ENCODE measurements at regions not wholly inside any gene's neighbourhood (a gene's known extent, or its start where the extent isn't known, plus 50 kb on each side); places are given as distances from the start of the nearest gene placed in this dataset.
A peak's percentile ranks its signal among the peaks of the same experiment; 100 is the strongest.

GRCh38 chr14:27123162-27123561, 525.3 kb upstream of the NOVA1 start:
- no peaks in the 10 kb centered on the region for H3K27me3 ChIP-seq (ENCODE audit: control insufficient read depth, insufficient read depth, low read length)

GRCh38 chr14:27127838-27128237, 530.0 kb upstream of the NOVA1 start:
- Histone ChIP-seq H3K36me3 (ENCODE audit: control insufficient read depth, insufficient read depth, low read length) (no peaks in the 10 kb centered on the region), H3K4me1 (ENCODE audit: control insufficient read depth, insufficient read depth, low read length) (no peaks in the 10 kb centered on the region), H3K4me3 (ENCODE audit: low read length) (no peak overlapping the region), H3K27ac (ENCODE audit: low read length) (no peak overlapping the region), H3K9me3 (replicated peaks; ENCODE audit: control insufficient read depth, low read depth, low read length) (no peaks in the 10 kb centered on the region), H3K27me3 (ENCODE audit: control insufficient read depth, insufficient read depth, low read length) (no peaks in the 10 kb centered on the region)
- WGBS (ENCODE audit: insufficient coverage) = no CpG with 5 or more reads among the region's 3 CpGs
- DNase-seq = no peak

More at GRCh38 chr14:27123162-27123561, 525.3 kb upstream of the NOVA1 start:
- Histone ChIP-seq H3K36me3 (ENCODE audit: control insufficient read depth, insufficient read depth, low read length) (no peaks in the 10 kb centered on the region), H3K9me3 (replicated peaks; ENCODE audit: control insufficient read depth, low read depth, low read length) (peaks cover 17% of the 10 kb centered on the region), H3K4me3 (ENCODE audit: low read length) (no peak overlapping the region), H3K4me1 (ENCODE audit: control insufficient read depth, insufficient read depth, low read length) (no peaks in the 10 kb centered on the region), H3K27ac (ENCODE audit: low read length) (no peak overlapping the region)
- WGBS (ENCODE audit: insufficient coverage) = no CpG with 5 or more reads among the region's 4 CpGs
- no peak for DNase-seq

- no peaks in the 10 kb centered on the region for H3K4me1 ChIP-seq (ENCODE audit: control insufficient read depth, insufficient read depth, low read length)
- no peak overlapping the region for H3K27ac ChIP-seq (ENCODE audit: low read length)
- no CpG with 5 or more reads among the region's 2 CpGs for WGBS (ENCODE audit: insufficient coverage)
- no peaks in the 10 kb centered on the region for H3K27me3 ChIP-seq (ENCODE audit: control insufficient read depth, insufficient read depth, low read length)
- DNase-seq = no peak
- no peaks in the 10 kb centered on the region for H3K9me3 ChIP-seq (replicated peaks; ENCODE audit: control insufficient read depth, low read depth, low read length)
- H3K4me3 ChIP-seq (ENCODE audit: low read length) = no peak overlapping the region
- H3K36me3 ChIP-seq (ENCODE audit: control insufficient read depth, insufficient read depth, low read length) = no peaks in the 10 kb centered on the region
Measured at GRCh38 chr14:27134200-27134599, 536.4 kb upstream of the NOVA1 start.

- WGBS (ENCODE audit: insufficient coverage) = no CpG with 5 or more reads among the region's 1 CpG
- Histone ChIP-seq H3K36me3 (ENCODE audit: control insufficient read depth, insufficient read depth, low read length) (no peaks in the 10 kb centered on the region), H3K27ac (ENCODE audit: low read length) (no peak overlapping the region), H3K27me3 (ENCODE audit: control insufficient read depth, insufficient read depth, low read length) (no peaks in the 10 kb centered on the region), H3K4me1 (ENCODE audit: control insufficient read depth, insufficient read depth, low read length) (no peaks in the 10 kb centered on the region), H3K9me3 (replicated peaks; ENCODE audit: control insufficient read depth, low read depth, low read length) (no peaks in the 10 kb centered on the region), H3K4me3 (ENCODE audit: low read length) (no peak overlapping the region)
- no peak for DNase-seq
Measured at GRCh38 chr14:27145170-27145569, 547.3 kb upstream of the NOVA1 start.

- Histone ChIP-seq H3K4me3 (ENCODE audit: low read length) (no peak overlapping the region), H3K27ac (ENCODE audit: low read length) (no peak overlapping the region), H3K36me3 (ENCODE audit: control insufficient read depth, insufficient read depth, low read length) (no peaks in the 10 kb centered on the region), H3K4me1 (ENCODE audit: control insufficient read depth, insufficient read depth, low read length) (no peaks in the 10 kb centered on the region), H3K9me3 (replicated peaks; ENCODE audit: control insufficient read depth, low read depth, low read length) (peaks cover 3% of the 10 kb centered on the region), H3K27me3 (ENCODE audit: control insufficient read depth, insufficient read depth, low read length) (no peaks in the 10 kb centered on the region)
- DNase-seq = no peak
Measured at GRCh38 chr14:27148143-27148542, 550.3 kb upstream of the NOVA1 start.

- Histone ChIP-seq H3K36me3 (ENCODE audit: control insufficient read depth, insufficient read depth, low read length) (no peaks in the 10 kb centered on the region), H3K9me3 (replicated peaks; ENCODE audit: control insufficient read depth, low read depth, low read length) (no peaks in the 10 kb centered on the region), H3K27me3 (ENCODE audit: control insufficient read depth, insufficient read depth, low read length) (no peaks in the 10 kb centered on the region), H3K4me3 (ENCODE audit: low read length) (no peak overlapping the region), H3K27ac (ENCODE audit: low read length) (no peak overlapping the region), H3K4me1 (ENCODE audit: control insufficient read depth, insufficient read depth, low read length) (no peaks in the 10 kb centered on the region)
- 94% methylated on average over 4 of the region's 8 CpGs for WGBS (ENCODE audit: insufficient coverage)
- DNase-seq = no peak
Measured at GRCh38 chr14:27164139-27164538, 566.3 kb upstream of the NOVA1 start.

- peaks cover 5% of the 10 kb centered on the region for H3K9me3 ChIP-seq (replicated peaks; ENCODE audit: control insufficient read depth, low read depth, low read length)
- H3K27me3 ChIP-seq (ENCODE audit: control insufficient read depth, insufficient read depth, low read length) = no peaks in the 10 kb centered on the region
- no peaks in the 10 kb centered on the region for H3K4me1 ChIP-seq (ENCODE audit: control insufficient read depth, insufficient read depth, low read length)
- no CpG with 5 or more reads among the region's 6 CpGs for WGBS (ENCODE audit: insufficient coverage)
- H3K36me3 ChIP-seq (ENCODE audit: control insufficient read depth, insufficient read depth, low read length) = no peaks in the 10 kb centered on the region
- H3K27ac ChIP-seq (ENCODE audit: low read length) = no peak overlapping the region
- no peak overlapping the region for H3K4me3 ChIP-seq (ENCODE audit: low read length)
- no peak for DNase-seq
Measured at GRCh38 chr14:27175489-27175888, 577.7 kb upstream of the NOVA1 start.

- peak; percentile 73 for DNase-seq
- H3K4me3 ChIP-seq (ENCODE audit: low read length) = no peak overlapping the region
- no peaks in the 10 kb centered on the region for H3K27me3 ChIP-seq (ENCODE audit: control insufficient read depth, insufficient read depth, low read length)
- no peak overlapping the region for H3K27ac ChIP-seq (ENCODE audit: low read length)
- no peaks in the 10 kb centered on the region for H3K4me1 ChIP-seq (ENCODE audit: control insufficient read depth, insufficient read depth, low read length)
- H3K9me3 ChIP-seq (replicated peaks; ENCODE audit: control insufficient read depth, low read depth, low read length) = no peaks in the 10 kb centered on the region
- no peaks in the 10 kb centered on the region for H3K36me3 ChIP-seq (ENCODE audit: control insufficient read depth, insufficient read depth, low read length)
- WGBS (ENCODE audit: insufficient coverage) = no CpG with 5 or more reads among the region's 5 CpGs
Measured at GRCh38 chr14:27181333-27181732, 583.5 kb upstream of the NOVA1 start.

GRCh38 chr14:27184427-27184826, 586.6 kb upstream of the NOVA1 start:
- Histone ChIP-seq H3K4me1 (ENCODE audit: control insufficient read depth, insufficient read depth, low read length) (no peaks in the 10 kb centered on the region), H3K27ac (ENCODE audit: low read length) (no peak overlapping the region), H3K4me3 (ENCODE audit: low read length) (no peak overlapping the region), H3K36me3 (ENCODE audit: control insufficient read depth, insufficient read depth, low read length) (no peaks in the 10 kb centered on the region), H3K27me3 (ENCODE audit: control insufficient read depth, insufficient read depth, low read length) (no peaks in the 10 kb centered on the region), H3K9me3 (replicated peaks; ENCODE audit: control insufficient read depth, low read depth, low read length) (no peaks in the 10 kb centered on the region)
- WGBS (ENCODE audit: insufficient coverage) = no CpG with 5 or more reads among the region's 4 CpGs
- peak; percentile 62 for DNase-seq

GRCh38 chr14:27186048-27186447, 588.2 kb upstream of the NOVA1 start:
- no peak overlapping the region for H3K4me3 ChIP-seq (ENCODE audit: low read length)
- no peak overlapping the region for H3K27ac ChIP-seq (ENCODE audit: low read length)
- no peaks in the 10 kb centered on the region for H3K9me3 ChIP-seq (replicated peaks; ENCODE audit: control insufficient read depth, low read depth, low read length)
- no peak for DNase-seq
- H3K36me3 ChIP-seq (ENCODE audit: control insufficient read depth, insufficient read depth, low read length) = no peaks in the 10 kb centered on the region
- no peaks in the 10 kb centered on the region for H3K4me1 ChIP-seq (ENCODE audit: control insufficient read depth, insufficient read depth, low read length)
- WGBS (ENCODE audit: insufficient coverage) = no CpG with 5 or more reads among the region's 1 CpG
- no peaks in the 10 kb centered on the region for H3K27me3 ChIP-seq (ENCODE audit: control insufficient read depth, insufficient read depth, low read length)

GRCh38 chr14:27187136-27187535, 589.3 kb upstream of the NOVA1 start:
- DNase-seq = peak; percentile 69
- no peak overlapping the region for H3K27ac ChIP-seq (ENCODE audit: low read length)

More at GRCh38 chr14:27187136-27187535, 589.3 kb upstream of the NOVA1 start:
- Histone ChIP-seq H3K9me3 (replicated peaks; ENCODE audit: control insufficient read depth, low read depth, low read length) (no peaks in the 10 kb centered on the region), H3K36me3 (ENCODE audit: control insufficient read depth, insufficient read depth, low read length) (no peaks in the 10 kb centered on the region), H3K27me3 (ENCODE audit: control insufficient read depth, insufficient read depth, low read length) (no peaks in the 10 kb centered on the region), H3K4me3 (ENCODE audit: low read length) (no peak overlapping the region), H3K4me1 (ENCODE audit: control insufficient read depth, insufficient read depth, low read length) (no peaks in the 10 kb centered on the region)

Data from muscle of leg (tissue), 3 donors.